PFSK-1 (cell line): ENCODE measurements at regions not wholly inside any gene's neighbourhood (a gene's known extent, or its start where the extent isn't known, plus 50 kb on each side); places are given as distances from the start of the nearest gene placed in this dataset.

Experiments
- POLR2AphosphoS5 ChIP-seq: IDR thresholded peaks from 2 replicates; pipeline ENCODE4 v1.6.1; 2012; ENCODE audit warnings: low read depth, mild to moderate bottlenecking, control low read depth, low read length, moderate library complexity
- SIN3A ChIP-seq: IDR thresholded peaks from 2 replicates; pipeline ENCODE4 v1.6.1; 2012; ENCODE audit warnings: mild to moderate bottlenecking, low read length, moderate library complexity, borderline replicate concordance; ENCODE audit not compliant: insufficient read depth
- TAF1 ChIP-seq: IDR thresholded peaks from 2 replicates; pipeline ENCODE4 v1.6.1; 2012; ENCODE audit warnings: low read length, control low read depth, borderline replicate concordance; ENCODE audit not compliant: insufficient read depth
- TF ChIP-seq, protein P1 (sequence below), 2 experiments: IDR thresholded peaks; 2 replicates each; pipeline versions ENCODE4 v1.6.1 to v1.8.0; 2011 to 2012; ENCODE audit warnings: low read depth in 2 of 2, low read length in 2 of 2, control low read depth in 1 of 2, inconsistent platforms in 1 of 2, mild to moderate bottlenecking in 1 of 2, moderate library complexity in 1 of 2; ENCODE audit not compliant: insufficient read depth in 1 of 2

DNA sequence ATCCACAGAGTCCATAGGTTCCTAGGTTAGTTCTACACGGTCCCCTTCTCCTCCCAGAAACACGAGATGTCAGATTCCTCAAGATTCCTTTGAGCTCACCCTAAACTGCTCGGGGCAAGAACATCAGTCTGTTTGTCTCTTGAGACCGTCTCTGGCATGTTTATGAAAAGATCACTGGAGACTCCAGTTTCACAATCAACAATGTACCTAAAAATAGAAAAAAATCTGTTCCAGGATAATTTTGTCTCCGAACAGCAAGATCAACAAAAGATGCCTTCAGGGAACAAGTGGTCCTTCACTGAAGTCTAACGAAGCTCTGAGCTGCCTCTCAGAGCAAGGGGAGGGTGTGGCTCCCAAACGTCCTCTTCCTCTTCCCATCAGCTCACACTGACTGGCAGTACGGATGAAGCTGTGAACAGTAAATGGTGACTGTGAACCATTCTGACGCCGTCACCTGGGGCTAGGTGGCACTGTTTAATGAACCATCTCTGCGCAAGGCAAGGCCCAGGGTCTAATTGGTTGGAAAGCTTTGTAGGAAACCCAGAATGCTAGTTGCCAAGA lies 156.2 kb upstream of the LYZL1 start:
- TF ChIP-seq POLR2AphosphoS5 (no peak), TAF1 (no peak), SIN3A (no peak)
- TF ChIP-seq, protein P1, sequence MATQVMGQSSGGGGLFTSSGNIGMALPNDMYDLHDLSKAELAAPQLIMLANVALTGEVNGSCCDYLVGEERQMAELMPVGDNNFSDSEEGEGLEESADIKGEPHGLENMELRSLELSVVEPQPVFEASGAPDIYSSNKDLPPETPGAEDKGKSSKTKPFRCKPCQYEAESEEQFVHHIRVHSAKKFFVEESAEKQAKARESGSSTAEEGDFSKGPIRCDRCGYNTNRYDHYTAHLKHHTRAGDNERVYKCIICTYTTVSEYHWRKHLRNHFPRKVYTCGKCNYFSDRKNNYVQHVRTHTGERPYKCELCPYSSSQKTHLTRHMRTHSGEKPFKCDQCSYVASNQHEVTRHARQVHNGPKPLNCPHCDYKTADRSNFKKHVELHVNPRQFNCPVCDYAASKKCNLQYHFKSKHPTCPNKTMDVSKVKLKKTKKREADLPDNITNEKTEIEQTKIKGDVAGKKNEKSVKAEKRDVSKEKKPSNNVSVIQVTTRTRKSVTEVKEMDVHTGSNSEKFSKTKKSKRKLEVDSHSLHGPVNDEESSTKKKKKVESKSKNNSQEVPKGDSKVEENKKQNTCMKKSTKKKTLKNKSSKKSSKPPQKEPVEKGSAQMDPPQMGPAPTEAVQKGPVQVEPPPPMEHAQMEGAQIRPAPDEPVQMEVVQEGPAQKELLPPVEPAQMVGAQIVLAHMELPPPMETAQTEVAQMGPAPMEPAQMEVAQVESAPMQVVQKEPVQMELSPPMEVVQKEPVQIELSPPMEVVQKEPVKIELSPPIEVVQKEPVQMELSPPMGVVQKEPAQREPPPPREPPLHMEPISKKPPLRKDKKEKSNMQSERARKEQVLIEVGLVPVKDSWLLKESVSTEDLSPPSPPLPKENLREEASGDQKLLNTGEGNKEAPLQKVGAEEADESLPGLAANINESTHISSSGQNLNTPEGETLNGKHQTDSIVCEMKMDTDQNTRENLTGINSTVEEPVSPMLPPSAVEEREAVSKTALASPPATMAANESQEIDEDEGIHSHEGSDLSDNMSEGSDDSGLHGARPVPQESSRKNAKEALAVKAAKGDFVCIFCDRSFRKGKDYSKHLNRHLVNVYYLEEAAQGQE (IDR thresholded peaks at IDR 0.05; ENCODE audit: insufficient read depth in 1 of 2, low read depth in 2 of 2, low read length in 2 of 2), result no peak
